ENCODE measurements at regions not wholly inside any gene's neighbourhood (a gene's known extent, or its start where the extent isn't known, plus 50 kb on each side); places are given as distances from the start of the nearest gene placed in this dataset.

GRCh38 chrX:20517565-20517964, 250.9 kb upstream of the RPS6KA3 start:
- no peak for DNase-seq

- DNase-seq, result peak; percentile 81
These were observed 249.2 kb upstream of the RPS6KA3 start for GRCh38 chrX:20515841-20516461.

DNA sequence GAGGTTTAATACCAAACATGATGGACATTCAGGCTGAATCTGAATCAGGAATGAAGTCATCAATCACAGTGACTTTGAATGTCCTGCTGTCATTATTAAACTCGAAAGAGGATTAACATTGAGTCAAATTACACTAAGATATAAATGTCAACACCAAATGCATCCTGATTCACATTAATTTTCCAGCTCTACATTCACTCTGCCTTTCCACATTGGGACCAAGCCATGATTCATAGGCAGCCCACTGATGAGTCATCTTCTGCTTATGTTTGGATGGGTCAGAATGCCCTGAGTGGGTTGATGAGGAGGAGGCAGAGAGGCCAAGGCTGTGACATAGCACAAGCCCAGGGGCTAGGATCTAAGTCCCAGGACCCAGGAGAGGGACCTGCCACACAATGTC, 247.6 kb upstream of the RPS6KA3 start:
- DNase-seq, result peak; percentile 8

DNA sequence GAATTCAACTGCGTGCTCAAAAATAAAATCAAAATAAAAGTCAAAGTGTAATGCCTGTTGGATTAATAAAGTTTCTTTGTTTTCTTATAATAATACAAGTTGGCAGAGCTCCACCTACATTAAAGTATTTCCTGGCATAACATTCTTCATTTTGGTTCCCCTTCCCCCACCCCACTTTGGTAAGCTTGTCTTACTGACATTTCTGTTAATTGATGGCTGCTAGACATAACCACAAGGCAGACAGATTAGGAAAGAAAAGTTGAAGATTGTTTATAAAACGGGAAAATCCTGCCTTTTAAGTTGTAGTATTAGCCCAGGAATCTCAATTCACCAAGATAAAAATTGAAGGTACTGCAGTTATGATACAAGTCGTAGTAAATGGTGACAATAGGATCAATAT, 246.5 kb upstream of the RPS6KA3 start:
- DNase-seq, result no peak

- no peak for DNase-seq
These were observed 245.1 kb upstream of the RPS6KA3 start for GRCh38 chrX:20511792-20512191.

GRCh38 chrX:20507901-20508620, 241.4 kb upstream of the RPS6KA3 start:
- no peak for DNase-seq

- peak; percentile 44 for DNase-seq
These were observed 240.0 kb upstream of the RPS6KA3 start for GRCh38 chrX:20506739-20507138.

DNA sequence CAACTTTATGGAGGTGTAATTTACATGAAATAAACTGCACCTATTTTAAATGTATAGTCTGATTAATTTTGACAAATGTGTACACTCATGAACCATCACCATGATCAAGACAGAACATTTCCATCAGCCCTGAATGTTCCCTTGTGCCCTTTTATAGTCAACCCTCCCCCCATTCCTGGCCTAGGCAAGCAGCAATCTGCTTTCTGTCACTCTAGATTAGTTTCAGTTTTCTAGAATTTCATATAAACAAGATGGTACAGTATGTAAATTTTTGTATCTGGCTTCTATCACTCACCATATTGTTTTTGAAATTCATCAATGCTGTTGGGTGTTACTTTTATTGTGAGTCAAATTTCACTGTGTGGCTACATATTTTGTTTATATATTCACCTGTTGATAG, 234.2 kb upstream of the RPS6KA3 start:
- no peak for DNase-seq

GRCh38 chrX:20500171-20500865, 233.6 kb upstream of the RPS6KA3 start:
- DNase-seq, result peak; percentile 60

DNA sequence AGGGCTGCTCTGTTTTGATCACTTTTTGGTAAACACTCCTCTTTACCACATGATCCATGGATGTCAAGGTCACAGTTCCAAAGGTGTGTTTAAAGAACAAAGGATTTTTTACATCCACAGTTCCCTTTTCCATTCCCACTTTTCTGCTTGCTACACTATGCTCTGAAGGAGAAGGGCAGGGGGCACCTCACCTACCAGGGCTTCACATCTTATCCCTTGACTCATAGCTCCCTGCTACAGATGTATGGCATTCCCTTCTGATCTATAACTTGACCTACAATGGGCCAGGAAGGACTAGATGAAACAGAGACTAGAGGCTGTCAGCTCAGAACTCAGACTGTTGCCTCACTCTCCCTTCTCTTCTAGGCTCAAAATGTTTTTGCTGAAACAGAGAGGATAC, 233.1 kb upstream of the RPS6KA3 start:
- DNase-seq, result no peak

DNA sequence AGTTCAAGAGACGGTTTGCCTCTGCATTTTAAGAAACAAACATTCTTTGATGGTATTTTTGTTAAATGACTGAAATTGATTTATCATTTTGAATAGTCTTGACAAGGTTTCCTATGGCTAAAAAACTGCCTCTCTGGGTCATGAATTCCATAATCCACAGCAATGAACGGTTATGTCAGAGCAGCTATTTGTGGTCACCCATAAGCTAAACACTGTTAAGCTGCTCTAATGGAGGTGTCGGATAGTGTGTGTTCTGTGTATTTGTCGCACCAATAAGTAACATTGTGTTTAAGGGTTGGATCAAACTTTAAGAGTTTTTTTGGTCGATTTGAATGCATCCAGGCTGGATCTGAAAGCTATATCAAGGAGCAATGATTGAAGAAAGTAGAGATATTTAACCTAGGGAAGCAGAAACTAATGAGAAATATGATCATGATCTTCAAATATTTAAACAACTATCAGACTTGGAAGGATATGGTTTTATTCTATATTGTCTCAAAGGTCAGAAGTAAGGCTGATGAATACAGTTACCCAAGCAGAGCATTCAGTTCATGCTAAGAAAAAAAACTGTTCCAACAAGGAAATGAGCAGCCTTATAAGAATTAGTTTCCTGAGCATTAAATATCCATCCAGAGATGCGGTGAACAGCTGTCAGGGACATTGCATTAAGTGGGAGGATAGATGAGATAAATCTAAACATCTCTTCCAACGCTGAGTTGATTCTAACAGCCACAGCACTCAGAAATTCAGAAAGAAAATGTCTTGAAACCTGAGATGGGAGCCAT, 232.3 kb upstream of the RPS6KA3 start:
- DNase-seq, result no peak

- DNase-seq, result no peak
These were observed 228.9 kb upstream of the RPS6KA3 start for GRCh38 chrX:20495575-20495974.

DNA sequence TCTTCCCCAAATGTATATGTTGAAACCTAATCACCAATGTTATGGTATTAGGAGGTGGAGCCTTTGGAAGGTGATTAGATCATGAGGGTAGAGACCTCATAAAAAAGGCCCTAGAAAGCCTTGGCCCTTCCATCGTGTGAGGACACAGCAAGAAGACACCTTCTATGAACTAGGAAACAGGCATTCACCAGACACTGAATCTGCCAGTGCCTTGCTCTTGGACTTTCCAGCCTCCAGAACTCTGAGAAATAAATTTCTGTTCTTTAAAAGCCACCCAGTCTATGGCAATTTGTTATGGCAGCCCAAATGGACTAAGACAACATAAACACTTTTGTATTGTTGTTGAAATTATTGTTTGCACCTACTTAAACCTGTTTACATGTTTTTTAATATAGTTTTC, 221.8 kb upstream of the RPS6KA3 start:
- DNase-seq, result no peak

DNA sequence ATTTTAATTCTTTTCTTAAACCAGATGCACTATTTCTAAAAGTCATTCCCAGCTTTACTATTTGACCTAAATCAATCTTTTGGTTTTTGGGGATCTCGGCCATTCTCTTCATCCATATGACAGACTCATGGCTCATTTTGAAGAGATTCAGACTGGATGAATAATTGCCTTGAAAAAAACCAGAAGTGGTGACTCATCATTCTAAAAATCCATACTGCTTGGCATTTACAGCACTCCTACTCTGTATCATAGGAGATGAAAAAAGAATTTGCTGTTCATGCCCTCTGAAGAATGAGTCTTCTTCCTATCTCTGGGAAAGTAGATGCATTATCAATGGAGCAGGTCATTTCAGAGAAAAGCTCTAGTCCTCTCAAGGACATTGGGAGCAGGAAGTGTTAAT, 220.5 kb upstream of the RPS6KA3 start:
- DNase-seq, result no peak

DNA sequence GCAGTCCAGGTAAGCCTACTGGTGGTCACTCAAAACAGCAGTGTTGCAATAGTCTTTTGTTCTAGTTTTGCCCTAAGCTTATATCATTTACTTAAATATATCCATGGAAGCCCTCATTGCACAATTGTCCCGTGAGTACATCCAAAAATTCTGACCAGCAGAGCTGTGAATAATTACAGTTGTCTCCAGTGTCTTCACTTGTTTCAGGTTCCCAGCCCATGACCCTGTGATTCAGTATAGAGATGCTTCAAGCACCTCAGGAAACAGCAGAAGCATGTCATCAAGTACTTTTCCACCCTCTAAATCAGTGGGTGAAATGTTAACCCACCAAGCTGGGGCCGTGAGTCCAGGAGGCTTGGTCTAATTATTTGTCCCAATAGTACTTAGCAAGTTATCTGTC, 214.9 kb upstream of the RPS6KA3 start:
- DNase-seq, result no peak

GRCh38 chrX:20479896-20480295, 213.2 kb upstream of the RPS6KA3 start:
- no peak for DNase-seq

DNA sequence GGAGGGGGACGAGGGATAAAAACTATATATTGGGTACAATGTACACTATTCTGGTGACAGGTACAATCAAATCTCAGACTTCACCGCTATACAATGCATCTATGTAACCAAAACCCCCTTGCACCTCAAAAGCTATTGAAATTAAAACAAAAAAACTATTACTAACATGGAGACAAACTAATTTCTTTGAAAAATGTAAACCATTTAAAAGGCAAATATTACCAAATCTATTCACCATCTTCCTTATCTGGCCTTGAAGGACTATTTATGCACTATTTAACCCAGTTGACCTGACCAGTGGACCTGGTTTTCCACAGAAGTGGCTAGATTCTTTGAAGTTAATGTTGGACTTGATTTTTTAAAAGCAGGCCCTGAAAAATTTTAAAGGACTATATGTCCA, 212.3 kb upstream of the RPS6KA3 start:
- DNase-seq, result no peak

GRCh38 chrX:20477836-20478524, 211.3 kb upstream of the RPS6KA3 start:
- no peak for DNase-seq

DNA sequence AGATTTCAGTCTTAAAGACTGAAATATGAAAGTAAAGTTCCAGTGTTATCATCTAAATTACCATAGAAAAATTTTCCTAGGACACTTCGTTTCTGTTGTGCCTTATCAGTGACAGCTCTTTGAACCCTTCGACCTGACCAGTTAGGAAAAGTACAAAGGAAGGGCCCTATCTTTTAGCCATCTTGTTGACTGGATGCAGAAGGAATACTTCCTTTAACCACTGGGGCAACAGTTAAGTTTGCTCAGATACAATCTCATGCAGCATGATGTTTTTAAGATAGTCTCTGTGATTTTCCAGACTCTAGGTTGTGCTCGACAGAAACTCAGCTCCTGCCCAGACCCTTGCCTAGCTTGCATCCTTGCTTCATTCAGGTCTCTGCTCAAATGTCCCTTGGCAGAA, 210.5 kb upstream of the RPS6KA3 start:
- DNase-seq, result no peak

DNA sequence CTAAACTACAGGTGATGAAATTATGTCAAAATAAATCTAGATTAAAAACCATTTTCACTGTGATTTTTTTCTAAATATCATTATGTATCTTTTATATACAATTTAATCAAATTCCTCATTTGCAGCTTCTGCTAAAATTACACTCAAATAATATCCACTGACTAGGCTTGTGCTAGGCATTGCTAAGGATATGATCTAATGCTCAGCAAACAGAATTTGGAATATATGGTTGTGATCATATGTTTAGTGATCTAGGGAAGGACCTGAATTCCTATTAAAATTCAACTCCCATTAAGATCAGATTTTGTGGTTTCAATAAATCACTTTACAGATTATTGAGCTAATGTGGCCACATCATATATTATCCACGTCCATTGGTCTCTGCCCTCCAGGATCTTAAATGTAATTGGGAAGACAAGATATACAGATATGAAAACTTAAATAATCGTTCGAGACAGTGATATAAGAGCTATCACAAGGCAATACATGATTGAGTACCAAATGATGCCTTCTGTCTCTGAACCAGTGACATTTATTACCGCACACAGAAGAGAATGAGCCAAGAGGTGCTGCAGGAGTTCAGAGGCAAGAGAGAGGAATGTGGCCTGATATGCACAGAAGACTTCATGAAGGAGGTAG, 206.0 kb upstream of the RPS6KA3 start:
- no peak for DNase-seq

DNA sequence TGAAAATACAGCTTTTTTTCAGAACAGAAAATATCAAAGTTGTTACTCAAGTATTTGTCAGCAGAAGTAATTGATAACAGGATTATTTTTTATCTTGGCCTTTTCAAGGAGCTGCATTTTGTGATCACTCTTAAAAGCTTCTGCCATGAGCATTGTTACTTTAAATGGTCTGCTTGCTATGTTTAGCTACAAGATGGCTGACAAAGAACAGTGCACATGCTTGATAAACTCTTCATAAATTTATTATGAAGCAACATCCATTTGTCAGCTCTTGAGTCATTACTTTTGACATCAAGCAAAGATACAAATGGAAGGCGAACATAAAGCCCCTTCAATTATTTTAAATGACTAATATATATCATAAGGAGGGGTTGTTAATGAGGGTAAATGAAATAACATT, 205.4 kb upstream of the RPS6KA3 start:
- DNase-seq, result no peak

- DNase-seq, result no peak
These were observed 204.8 kb upstream of the RPS6KA3 start for GRCh38 chrX:20471483-20471882.

Measured in activated CD4-positive, alpha-beta T cell treated with anti-CD3 and anti-CD28 coated beads, Interleukin-2, amount 50 U/mL, for 16 hours (primary cell).